Suprapubic skin (tissue), 4 donors: ENCODE measurements at regions not wholly inside any gene's neighbourhood (a gene's known extent, or its start where the extent isn't known, plus 50 kb on each side); places are given as distances from the start of the nearest gene placed in this dataset.

Source experiments
- CTCF ChIP-seq, 2 donors: fragments of 200-600 bp in 1 of 2; fragments of 450-650 bp in 1 of 2; sonication (generic) in 1 of 2; IDR thresholded peaks; one replicate each; pipeline ENCODE4 v1.5.1; 2016 to 2019; ENCODE audit warnings: antibody characterized with exemption in 2 of 2, mild to moderate bottlenecking in 1 of 2, moderate library complexity in 1 of 2
- POLR2A ChIP-seq, 2 donors: fragments of 450-650 bp; IDR thresholded peaks; one replicate each; pipeline ENCODE4 v1.6.1; 2017; ENCODE audit warnings: antibody characterized with exemption in 2 of 2, mild to moderate bottlenecking in 2 of 2, moderate library complexity in 2 of 2
- POLR2AphosphoS5 ChIP-seq, 3 donors: sonication (generic); formaldehyde crosslinking; IDR thresholded peaks; one replicate each; pipeline ENCODE4 v1.6.1; 2017; ENCODE audit warnings: antibody characterized with exemption in 3 of 3

- no peak for TF ChIP-seq CTCF (IDR thresholded peaks at IDR 0.05)
- TF ChIP-seq POLR2A (IDR thresholded peaks at IDR 0.05): no peak
- no peak for TF ChIP-seq POLR2AphosphoS5 (IDR thresholded peaks at IDR 0.05)
Measured at GRCh38 chr15:39153058-39153714, 427.7 kb upstream of the THBS1 start.
